GM12878 (cell line): ENCODE measurements at regions not wholly inside any gene's neighbourhood (a gene's known extent, or its start where the extent isn't known, plus 50 kb on each side); places are given as distances from the start of the nearest gene placed in this dataset.

Experiments
- CREM ChIP-seq: IDR thresholded peaks from 2 replicates; pipeline ENCODE4 v1.6.1; 2014; ENCODE audit warnings: antibody characterized with exemption, low read depth
- CTCF ChIP-seq, 3 experiments: IDR thresholded peaks in 2 of 3; conservative IDR thresholded peaks in 1 of 3; 2 replicates each; pipeline ENCODE4 v1.5.1; 2011; ENCODE audit warnings: low read depth in 3 of 3, low read length in 3 of 3, mild to moderate bottlenecking in 3 of 3, control low read depth in 2 of 3, moderate library complexity in 2 of 3, inconsistent platforms in 1 of 3, mixed read lengths in 1 of 3; ENCODE audit not compliant: control insufficient read depth in 2 of 3, insufficient read depth in 1 of 3; ENCODE audit errors: extremely low read depth in 1 of 3
- EED ChIP-seq: sonication (generic); IDR thresholded peaks from 2 replicates; pipeline ENCODE4 v1.6.1; 2016; ENCODE audit warnings: antibody characterized with exemption, low read depth
- EZH2 ChIP-seq: IDR thresholded peaks from 2 replicates; pipeline ENCODE4 v1.6.1; 2012; ENCODE audit warnings: low read depth, mild to moderate bottlenecking, control low read depth, inconsistent platforms, low read length, borderline replicate concordance; ENCODE audit not compliant: control insufficient read depth
- MAX ChIP-seq: IDR thresholded peaks from 2 replicates; pipeline ENCODE4 v1.6.1; 2012; ENCODE audit warnings: low read depth, low read length, improper control_type of control experiment
- NFXL1 ChIP-seq: fragments of 450-650 bp; IDR thresholded peaks from 2 replicates; pipeline ENCODE4 v1.6.1; 2017; ENCODE audit warnings: antibody characterized with exemption, mild to moderate bottlenecking, borderline replicate concordance
- POLR2AphosphoS5 ChIP-seq: IDR thresholded peaks from 2 replicates; pipeline ENCODE4 v1.6.1; 2011; ENCODE audit warnings: mild to moderate bottlenecking, low read length, inconsistent platforms
- SREBF1 ChIP-seq: IDR thresholded peaks from 2 replicates; pipeline ENCODE4 v1.6.1; 2012; ENCODE audit warnings: mild to moderate bottlenecking, low read length
- TF ChIP-seq, protein P1 (sequence below): IDR thresholded peaks from 2 replicates; pipeline ENCODE4 v1.6.1; 2011; ENCODE audit warnings: borderline replicate concordance, low read depth, mild to moderate bottlenecking, moderate library complexity, low read length; ENCODE audit not compliant: insufficient read depth, poor library complexity, severe bottlenecking

DNA sequence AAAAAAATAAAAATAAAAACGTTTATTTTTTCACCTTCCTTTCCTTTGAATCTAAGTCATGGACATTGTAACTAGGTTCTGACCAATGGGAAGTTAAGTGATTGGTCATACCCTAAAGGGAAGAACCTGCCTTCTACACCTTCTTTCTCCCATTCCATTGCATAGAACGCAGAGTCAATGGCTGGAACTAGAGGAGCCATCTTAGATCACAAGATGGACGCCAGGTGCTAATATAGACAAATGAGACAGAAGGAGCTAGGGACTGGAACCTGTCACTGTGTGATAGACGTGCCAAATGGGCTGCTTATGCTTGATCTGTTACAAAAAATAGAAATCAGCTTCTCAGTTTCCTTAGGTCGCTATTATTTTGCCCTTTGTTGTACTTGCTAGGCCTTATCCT is 606.6 kb downstream of the MED13L start:
- no peak for TF ChIP-seq SREBF1
- TF ChIP-seq CTCF (IDR thresholded peaks at IDR 0.05 in 2 of 3, conservative IDR thresholded peaks at IDR 0.05 in 1 of 3; ENCODE audit: control insufficient read depth in 2 of 3, extremely low read depth in 1 of 3, insufficient read depth in 1 of 3, low read depth in 3 of 3, low read length in 3 of 3): no peak
- no peak for TF ChIP-seq POLR2AphosphoS5
- TF ChIP-seq CREM: no peak
- TF ChIP-seq EED: no peak
- no peak for TF ChIP-seq MAX
- TF ChIP-seq, protein P1, sequence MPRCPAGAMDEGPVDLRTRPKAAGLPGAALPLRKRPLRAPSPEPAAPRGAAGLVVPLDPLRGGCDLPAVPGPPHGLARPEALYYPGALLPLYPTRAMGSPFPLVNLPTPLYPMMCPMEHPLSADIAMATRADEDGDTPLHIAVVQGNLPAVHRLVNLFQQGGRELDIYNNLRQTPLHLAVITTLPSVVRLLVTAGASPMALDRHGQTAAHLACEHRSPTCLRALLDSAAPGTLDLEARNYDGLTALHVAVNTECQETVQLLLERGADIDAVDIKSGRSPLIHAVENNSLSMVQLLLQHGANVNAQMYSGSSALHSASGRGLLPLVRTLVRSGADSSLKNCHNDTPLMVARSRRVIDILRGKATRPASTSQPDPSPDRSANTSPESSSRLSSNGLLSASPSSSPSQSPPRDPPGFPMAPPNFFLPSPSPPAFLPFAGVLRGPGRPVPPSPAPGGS: no peak
- TF ChIP-seq NFXL1: no peak
- TF ChIP-seq EZH2: no peak
